GM12891 (cell line): ENCODE measurements at regions not wholly inside any gene's neighbourhood (a gene's known extent, or its start where the extent isn't known, plus 50 kb on each side); places are given as distances from the start of the nearest gene placed in this dataset.

Source experiments
- PAX5 ChIP-seq: IDR thresholded peaks from 2 replicates; pipeline ENCODE4 v1.6.1; 2011; ENCODE audit warnings: low read length, moderate library complexity, mild to moderate bottlenecking; ENCODE audit not compliant: insufficient read depth, severe bottlenecking
- POLR2A ChIP-seq: IDR thresholded peaks from 2 replicates; pipeline ENCODE4 v1.6.1; 2011; ENCODE audit warnings: low read depth, low read length, control low read depth
- POLR2AphosphoS5 ChIP-seq: IDR thresholded peaks from 2 replicates; pipeline ENCODE4 v1.6.1; 2011; ENCODE audit warnings: low read depth, low read length, control low read depth
- POU2F2 ChIP-seq: IDR thresholded peaks from 2 replicates; pipeline ENCODE4 v1.6.1; 2011; ENCODE audit warnings: low read depth, mild to moderate bottlenecking, control low read depth, low read length, moderate library complexity
- SPI1 ChIP-seq: IDR thresholded peaks from 2 replicates; pipeline ENCODE4 v1.6.1; 2011; ENCODE audit warnings: low read depth, low read length, control low read depth
- TAF1 ChIP-seq: IDR thresholded peaks from 2 replicates; pipeline ENCODE4 v1.6.1; 2011; ENCODE audit warnings: low read depth, low read length, control low read depth

DNA sequence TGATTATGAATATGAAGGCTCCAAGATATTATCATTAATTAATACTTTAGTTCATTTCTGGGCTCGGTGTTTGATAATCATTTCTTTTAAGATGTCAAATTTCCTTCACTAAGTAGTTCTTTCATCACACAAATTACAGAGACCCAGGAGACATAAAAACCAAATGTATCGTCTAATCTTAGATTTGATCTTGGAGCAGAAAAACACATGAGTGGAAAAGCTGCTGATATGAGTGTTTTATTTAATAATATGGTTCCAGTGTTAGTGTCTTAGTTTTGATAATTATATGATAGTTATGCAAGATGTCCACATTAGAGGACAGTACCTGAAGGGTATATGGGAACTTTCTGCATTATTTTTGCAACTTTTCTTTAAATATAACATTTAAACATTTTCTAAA, 494.5 kb upstream of the RAG2 start:
- TF ChIP-seq POLR2A (no peak), POLR2AphosphoS5 (no peak), SPI1 (no peak), TAF1 (no peak), PAX5 (no peak), POU2F2 (no peak)
